HG03108 (cell line): ENCODE measurements at regions not wholly inside any gene's neighbourhood (a gene's known extent, or its start where the extent isn't known, plus 50 kb on each side); places are given as distances from the start of the nearest gene placed in this dataset.
"Not testable (repeated sequence)": the region's sequence is repeated elsewhere in the genome, so short reads cannot be mapped to it uniquely, and the experiment has no call there.

Experiments
- ATAC-seq: cut with Tn5 transposase; IDR thresholded peaks from one replicate; pipeline ENCODE4 v1.9.1; 2021; ENCODE audit warnings: moderate library complexity; ENCODE audit not compliant: unreplicated experiment

DNA sequence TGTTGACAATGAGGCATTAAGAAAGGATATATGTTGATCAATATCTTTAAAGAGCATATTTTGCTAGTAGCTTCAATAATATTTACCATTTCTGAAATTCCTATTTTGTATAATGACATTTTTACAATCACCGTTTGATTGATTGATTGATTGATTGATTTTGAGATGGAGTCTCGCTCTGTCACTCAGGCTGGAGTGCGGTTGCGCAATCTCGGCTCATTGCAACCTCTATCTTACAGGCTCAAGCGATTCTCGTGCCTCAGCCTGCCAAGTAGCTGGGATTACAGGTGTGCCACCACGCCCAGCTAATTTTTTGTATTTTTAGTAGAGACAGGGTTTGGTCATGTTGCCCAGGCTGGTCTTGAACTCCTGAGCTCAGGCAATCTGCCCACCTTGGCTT is 150.9 kb upstream of the TEX13D start:
- ATAC-seq = not testable (repeated sequence)

DNA sequence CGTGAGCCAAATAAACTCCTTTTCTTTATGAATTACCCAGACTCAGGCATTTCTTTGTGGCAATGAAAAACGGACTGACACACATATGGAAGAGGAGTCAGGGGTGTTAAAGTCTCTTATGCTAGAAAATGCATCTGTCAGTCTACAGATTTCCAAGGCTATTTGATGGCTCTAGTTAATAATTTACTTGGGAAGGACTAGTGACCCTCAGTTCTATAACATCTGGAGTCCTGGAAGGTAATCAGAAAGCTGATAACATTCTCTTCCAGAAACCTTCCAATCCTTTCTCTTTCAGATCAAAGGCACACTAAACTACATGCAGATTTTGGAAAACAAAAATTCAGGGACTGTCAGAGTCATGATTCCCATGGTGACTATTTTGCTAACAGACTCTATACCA is 142.0 kb upstream of the TEX13D start:
- no peak for ATAC-seq

DNA sequence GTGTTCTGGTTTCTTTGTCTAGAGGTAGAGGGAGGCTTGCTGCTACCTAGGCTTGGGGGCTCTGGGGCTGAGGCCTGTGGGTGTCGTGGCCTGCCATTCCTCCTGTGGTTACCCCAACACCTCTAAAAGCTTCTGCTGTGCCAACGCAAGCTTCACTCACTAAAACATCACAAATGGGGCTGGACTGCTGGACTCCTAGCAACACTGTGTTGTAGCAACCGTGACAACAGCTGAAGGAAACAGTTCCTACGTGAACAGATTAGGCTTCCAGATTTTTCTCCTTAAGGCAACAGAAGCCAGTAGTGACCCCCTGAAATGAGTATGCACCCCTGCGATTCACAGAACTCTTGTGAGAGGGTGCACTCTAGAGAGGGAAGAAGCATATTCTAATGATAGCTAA is 138.3 kb upstream of the TEX13D start:
- ATAC-seq = no peak

DNA sequence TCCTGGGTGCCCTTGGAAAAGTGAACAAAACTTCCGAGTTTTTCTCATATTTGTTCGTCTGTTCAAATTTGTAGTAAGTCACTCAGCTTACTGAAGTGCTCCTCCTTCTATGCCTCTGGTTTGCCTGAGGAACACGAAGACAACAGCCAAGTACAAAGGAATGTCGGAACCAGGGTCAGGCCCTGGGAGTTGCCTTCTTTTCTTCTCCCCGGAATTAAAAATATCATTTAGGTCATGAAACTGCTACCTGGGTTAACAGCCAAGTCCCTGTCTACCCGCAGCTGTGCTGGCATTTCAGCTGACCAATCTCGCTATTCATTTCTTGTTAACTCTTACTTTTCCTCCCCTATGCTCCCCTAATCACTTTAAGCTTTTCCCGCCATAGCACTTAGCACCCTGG is 137.6 kb upstream of the TEX13D start:
- ATAC-seq = no peak

DNA sequence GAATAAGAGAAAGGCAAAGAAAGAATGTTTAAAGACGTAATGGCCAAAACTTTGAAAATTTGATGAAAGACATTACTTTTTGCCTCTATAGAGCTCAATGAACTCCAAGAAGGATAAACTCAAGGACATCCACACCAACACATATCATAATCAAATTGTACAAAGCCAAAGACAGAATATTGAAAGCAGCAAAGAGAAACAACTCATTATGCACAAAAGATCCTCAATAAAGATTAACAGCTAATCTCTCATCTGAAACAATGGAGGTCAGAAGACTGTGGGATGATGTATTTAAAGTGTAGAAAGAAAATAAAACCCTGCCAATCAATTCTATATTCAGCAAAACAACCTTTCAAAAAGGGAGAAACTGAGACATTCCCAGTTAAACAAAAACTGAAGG is 129.1 kb upstream of the TEX13D start:
- no peak for ATAC-seq

DNA sequence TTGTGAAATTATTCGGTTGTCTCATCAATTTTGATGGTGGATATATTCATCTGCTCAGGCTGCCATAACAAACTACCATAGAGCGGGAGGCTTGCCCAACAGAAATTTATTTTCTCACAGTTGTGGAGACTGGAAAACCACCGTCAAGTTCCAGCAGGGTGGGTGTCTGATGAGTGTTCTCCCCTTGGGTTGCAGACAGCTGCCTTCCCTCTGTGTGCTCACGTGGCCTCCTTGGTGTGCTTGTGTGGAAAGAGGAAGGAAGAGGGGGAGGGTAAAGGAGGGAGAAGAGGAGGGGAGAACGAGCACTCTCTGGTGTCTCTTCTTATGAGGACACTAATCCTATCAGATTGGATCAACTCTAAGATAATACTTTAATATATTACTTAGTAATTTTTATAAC is 123.8 kb upstream of the TEX13D start:
- ATAC-seq = no peak

DNA sequence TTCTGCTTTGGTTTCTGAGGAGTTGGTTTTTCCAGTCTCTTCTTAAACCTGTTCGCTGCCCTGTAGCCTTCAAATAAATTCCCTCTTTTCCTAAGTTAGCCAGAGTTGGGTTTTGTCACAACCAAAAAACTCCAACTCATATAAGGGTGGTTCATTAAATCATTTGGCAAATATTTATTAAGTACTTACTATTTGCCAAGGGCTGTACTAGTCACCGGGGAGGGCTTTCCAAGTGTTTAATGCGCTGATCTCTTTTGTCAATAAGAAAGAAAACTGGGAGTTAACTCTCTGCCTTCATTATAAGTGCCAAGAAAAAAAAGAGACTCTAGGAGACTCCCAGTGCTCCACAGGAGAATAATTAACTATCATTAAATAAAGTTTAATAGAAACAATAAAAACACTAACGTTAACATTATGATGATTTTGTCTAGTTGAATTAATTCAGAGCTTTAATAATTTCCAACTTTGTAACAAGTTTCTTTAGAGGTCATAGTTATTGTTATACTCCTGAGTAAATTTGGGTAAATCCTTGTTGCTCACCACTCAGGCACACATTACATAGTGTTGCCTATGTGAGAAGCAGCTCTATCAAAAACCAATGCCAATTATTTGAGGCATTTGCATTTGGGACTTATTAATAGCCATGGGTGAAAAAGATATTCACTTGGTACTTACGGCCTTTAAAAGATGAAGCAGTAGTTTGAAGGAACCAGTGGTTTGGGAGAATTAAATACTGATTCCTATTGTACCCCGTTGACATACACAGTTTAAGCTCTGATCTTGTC is 122.5 kb upstream of the TEX13D start:
- ATAC-seq = no peak

DNA sequence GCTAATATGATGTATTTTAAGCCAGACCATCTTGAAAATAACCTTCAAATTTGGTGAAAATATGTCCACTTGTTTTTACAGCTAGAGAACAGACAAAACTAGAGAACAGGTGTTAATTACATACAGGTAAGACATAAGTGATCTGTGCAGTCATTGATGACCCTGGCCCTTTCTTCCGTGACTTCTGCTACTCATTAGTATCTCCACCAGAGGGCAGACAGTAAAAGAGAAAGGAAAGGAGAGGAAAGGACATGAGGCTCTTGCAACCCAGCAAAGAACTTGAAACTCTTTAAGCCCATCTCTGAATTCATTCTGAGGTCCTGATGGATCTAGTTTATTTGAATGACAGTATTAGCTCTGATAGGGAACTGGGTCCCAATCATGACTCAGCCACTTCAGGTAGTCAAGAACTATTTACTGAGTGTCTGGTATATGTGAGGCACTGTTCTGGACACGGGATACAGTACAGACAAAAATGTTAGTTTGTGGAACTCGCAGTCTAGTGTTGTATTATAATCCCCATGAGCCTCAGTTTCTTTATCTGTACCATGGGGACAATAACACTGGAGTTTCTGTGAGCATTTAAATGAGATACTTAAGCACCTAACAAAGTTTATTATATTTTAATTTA is 121.0 kb upstream of the TEX13D start:
- ATAC-seq = peak; percentile 73

DNA sequence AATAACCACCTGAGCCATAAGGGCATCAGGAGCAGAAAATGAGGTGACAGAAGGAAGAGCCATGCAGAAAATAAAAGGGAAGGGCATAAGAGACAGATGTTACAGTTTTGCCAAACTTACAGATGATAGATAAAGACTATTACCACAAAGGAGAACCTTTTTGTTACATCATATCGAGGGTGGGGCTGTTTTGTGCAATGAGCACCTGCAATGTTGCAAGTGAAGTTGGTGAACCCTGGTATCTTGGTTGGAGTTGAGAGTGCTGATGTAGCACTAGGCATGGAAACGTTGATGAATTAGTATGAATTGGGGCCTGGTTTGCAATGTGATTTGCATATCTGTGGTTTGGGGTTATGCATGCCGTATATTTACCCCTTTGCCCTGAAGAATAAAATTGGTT is 119.8 kb upstream of the TEX13D start:
- ATAC-seq = no peak

DNA sequence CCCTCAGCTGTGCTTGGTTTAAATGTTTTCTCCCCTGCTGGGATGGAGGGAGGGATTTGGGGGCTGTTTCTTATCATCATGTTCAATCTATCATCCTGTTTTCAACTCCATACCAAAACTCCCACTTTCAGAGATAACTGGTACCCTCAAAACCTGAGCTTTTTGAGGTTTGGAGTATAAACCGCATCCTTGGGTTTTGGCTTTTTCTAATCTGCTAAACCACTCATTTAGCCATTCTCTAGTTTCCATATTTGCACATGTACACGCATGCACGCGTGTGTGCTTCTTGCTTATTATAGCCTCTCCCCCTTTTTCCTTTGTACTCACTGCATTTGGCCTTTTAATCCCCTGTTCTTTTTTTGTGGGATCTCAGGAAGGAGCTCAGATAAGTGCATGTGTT is 116.7 kb upstream of the TEX13D start:
- ATAC-seq = no peak

DNA sequence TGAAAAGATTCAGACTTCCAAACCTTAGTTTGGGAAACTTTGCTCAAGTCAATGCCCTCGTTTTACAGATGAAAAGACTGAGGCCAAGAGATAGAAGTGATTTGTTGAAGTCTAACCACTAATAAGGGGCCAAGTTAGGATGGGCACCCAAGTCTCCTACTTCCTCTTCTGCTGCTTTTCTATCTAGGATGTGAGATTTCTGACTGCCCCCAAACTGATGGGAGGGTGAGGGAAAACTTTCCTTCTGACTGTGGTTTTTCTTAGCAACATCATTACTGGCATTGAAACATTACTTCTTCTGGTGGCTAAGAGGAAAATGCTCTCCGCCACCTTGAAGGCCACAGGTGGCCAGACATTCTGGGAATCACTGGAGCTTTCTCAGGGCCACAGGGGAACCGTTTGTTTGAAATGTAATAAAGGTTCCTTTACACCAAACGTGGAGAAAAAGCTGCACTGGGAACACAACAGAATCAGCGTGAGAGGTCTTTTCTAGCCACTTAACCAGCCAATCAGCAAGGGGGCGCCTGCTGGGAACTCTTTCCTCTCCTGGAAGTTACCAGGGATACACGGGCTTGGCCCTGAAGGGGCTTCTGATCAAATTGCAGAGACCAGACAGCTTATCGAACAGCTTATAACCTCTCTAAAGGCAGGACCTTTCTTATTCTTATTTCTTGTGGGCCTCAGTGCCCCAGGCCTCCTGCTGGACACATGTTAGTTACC is 115.9 kb upstream of the TEX13D start:
- ATAC-seq = no peak

DNA sequence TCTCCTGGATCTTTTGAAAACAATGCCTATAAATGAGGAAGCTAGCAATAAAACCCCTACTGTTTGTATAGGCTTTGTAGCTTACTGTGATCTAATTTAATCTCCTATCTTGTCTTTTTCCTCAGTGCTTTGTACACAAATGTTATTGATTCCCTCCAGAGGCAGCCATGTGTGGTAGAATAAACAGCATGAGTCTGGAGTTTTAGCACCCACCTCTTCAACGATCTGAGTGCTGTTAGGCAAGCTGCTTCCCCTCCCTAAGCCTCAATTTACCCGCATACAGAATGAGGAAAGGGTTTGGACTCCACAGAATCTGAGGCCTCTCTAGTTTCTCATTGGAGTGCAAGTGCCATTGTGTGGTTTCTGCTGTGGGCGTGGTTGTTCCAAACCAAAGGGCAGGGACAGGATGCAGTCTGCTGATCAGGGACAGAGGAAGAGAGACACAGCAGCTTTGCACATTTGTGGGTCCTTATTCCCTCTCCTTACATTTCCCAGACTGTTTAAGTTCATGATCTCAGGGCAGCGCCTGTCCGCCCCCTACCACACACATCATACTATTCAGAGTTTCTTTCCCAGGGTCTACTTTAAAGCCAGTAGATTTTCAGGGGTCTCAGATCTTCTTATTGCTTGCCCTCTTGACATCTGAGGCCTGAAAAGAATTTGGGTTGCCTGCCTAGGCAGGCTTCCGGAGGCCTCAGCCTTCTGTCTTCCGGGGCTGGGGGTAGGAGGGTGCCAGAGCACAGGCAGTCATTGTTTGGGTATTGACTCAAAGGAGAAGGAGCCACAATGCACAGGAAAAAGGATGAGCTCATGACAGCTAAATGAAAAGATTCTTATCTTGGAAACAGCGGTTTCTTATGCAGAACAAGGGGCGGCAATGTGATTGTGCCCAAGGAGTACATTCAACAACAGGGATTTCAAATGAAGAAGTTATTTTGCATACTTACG is 114.9 kb upstream of the TEX13D start:
- peak; percentile 79 for ATAC-seq

DNA sequence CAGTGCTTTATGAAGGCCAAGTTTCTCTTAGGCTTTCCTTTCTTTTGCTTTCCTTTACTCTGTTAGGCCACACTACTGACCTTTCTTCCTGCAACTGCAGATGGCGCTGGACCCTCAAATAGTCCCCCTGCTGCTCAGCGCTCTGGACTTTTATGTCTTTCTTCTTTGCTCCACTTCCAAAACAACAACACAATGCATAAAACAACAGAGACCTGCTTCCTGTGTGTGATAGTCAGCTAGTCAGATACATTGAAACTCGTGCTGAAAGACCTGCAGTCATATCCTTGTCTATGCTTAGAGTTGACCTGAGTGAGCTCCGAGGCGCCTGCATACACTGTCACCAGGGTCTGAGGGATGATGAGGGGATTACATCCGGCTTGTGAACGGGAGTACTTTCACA is 108.9 kb upstream of the TEX13D start:
- ATAC-seq = no peak

DNA sequence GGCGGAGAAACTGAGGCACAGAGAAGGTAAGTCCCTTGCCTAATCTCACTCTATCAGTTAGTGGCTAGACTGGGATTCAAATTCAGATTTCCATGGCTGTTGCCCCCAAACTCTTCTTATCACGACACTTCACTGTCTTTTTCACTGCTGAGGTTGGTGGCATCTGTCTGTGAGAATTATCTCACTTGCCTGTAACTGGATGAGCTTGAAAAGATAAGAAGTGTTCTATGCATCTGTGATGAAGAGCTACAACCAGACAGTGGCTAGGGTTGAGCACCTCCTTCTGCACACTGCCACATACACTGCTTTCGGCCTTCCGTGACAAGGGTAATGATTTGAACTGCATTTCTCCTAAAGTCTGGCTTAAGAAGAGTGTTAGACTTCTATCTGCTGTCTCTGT is 107.9 kb upstream of the TEX13D start:
- no peak for ATAC-seq

DNA sequence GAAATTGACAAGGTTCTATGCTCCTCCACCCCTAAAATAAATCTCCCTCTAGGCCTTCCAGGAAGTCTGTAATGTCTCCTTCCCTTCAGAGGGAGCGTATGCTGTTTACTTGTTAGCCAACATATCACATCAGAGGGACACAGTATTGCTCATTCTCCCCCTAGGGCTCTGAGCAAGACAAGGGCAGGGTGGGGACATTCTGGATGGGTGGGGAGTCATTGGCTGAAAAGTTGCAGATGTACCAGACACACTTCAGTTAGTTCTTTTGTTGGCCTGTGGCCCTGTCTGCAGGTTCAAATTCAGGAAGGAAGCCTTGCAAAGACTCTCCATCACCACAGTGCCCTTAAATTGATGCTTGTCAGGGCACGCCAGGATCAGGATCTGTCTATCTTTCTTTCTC is 106.3 kb upstream of the TEX13D start:
- no peak for ATAC-seq

DNA sequence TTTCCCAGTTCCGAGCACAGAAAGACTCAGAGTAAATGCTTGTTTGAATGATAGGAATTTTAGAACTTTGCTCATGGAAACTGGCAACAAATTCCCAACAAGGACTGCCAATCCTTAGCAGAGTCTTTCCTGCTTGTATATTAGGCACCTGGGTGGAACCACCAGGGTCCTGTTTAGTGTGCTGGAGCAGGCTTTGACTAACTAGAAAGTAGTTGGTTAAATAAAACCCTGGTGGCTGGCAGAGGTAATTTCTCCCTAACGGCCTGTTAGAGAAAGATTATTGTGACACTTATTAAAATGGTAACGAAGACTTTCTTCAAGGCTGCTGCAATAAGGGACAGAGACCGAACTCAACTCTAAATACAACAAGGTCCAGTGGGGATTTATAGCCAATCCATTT is 103.6 kb upstream of the TEX13D start:
- no peak for ATAC-seq

DNA sequence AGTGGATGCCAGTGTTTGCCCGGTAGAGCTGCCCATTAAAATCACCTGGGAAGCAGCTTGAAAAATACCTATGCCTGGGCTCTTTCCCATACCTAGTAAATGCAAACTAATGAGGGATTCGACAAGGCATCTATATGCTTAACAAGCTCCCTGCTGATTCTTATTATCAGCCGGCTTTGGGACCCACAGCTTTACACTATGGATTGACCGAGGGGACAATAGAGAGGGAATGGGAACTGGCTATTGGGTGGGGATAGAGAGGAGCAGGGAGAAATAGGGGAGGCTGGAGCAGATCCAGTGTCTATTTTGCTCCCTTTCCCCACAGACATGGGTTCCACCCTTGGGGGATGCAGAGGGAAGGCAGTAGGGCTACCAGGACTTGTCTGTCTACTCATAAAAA is 103.1 kb upstream of the TEX13D start:
- no peak for ATAC-seq

DNA sequence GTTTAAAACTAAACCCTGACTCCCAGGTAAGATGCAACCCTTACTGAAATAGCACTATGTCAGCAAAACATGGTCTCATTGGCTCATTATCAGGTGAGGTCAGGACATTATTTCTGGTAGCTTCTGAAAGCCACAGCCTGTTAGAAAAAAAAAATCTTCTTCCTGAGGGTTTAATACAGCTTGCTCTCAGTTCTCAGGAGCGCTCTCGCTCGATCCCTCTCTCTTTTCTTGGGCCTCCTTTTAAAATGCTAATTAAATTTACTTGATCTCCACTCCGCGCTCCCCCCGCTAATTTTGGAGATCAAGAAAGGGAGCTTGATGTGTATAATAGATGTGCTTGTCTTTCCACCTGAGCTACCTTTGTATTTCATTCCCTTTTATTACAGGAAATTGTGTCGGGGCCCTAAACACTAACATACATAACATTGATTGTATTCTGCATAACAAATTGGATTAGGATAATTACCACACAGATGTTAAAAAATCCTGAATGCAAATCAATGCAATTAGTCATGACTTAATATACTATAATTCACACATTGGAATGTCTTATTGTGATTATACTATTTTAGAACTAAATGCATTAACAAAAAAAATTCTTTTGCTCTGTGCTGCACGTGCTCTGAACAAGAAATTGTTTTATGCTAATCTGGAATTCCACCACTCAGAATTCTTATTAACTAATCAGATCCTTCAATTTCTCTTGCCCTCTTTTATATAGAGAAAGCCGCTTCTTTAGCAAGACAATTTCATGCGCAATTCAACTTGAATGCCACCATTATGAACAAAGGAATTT is 101.6 kb upstream of the TEX13D start:
- no peak for ATAC-seq

DNA sequence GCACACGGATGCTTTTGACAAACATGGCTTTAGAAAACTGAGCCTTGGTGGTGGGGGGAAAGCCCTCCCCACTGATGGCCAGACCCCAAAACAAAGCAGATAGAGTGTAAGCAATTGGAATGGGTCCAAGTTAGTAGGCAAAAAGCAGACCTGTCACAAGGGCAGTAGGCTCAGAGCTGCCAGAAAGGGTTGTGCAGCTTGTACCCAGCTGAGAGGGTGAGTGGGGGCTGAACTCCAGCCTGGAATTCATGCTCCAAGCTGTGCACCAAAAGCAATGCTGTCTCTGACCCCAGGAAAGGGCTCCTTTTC is 101.1 kb upstream of the TEX13D start:
- no peak for ATAC-seq

DNA sequence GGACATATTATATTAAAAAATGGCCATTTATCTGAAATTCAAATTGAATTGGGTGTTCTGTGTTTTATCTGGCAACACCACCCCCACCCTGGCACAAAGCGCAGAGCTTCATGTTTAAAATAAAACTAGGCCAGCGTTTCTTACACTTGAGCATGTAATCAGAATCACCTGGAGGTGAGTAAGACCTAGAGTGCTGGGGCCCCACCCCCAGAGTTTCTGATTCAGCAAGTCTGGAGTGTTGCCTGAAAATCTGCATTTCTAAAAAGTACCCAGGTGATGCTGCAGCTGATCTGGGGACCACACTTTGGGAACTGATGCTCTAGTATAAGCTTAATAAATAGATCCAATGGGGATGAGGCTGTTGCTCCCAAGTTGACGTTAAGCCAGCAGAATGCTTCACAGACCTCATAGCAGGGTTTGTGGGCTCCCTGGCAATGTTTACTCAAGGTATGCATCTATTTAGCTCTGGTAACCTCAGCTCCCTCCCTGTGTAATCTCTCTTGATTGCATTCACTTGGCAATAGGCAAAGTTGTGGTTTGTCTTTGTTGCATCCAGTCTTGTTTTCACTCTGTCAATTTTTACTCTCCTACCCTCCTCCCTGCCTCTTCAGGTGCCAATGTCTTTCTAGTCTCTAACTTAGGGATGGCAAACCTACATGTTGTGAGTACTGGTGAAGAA is 99.8 kb upstream of the TEX13D start:
- peak; percentile 62 for ATAC-seq
